NT2/D1 (cell line): ENCODE measurements at regions not wholly inside any gene's neighbourhood (a gene's known extent, or its start where the extent isn't known, plus 50 kb on each side); places are given as distances from the start of the nearest gene placed in this dataset.

Experiments
- SUZ12 ChIP-seq: IDR thresholded peaks from 2 replicates; pipeline ENCODE4 v1.6.1; 2011; ENCODE audit not compliant: insufficient read length, insufficient read depth; ENCODE audit errors: extremely low read depth
- ZNF274 ChIP-seq: IDR thresholded peaks from 2 replicates; pipeline ENCODE4 v1.6.1; 2011; ENCODE audit warnings: mild to moderate bottlenecking, low read depth, low read length

DNA sequence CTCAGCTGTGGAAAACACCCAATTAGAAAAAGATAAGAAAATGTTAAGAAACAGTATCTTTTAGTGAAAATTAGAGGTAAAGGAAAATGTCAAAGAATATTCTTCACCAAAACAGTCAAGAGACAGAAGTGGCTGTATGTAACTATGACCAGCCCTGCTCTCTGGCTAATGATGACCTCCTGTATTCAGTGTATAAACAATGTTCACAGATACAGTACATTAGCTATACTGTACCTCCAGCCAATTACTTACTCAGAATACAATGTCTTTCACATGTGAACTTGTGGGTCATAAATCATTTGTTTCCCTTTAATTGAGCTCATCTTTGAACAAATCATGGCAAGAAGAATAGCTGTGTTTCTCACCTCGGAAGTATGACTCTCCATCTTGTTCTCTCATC lies 432.0 kb downstream of the LMO4 start:
- TF ChIP-seq ZNF274: no peak
- no peak for TF ChIP-seq SUZ12
